ENCODE measurements at regions not wholly inside any gene's neighbourhood (a gene's known extent, or its start where the extent isn't known, plus 50 kb on each side); places are given as distances from the start of the nearest gene placed in this dataset.

DNA sequence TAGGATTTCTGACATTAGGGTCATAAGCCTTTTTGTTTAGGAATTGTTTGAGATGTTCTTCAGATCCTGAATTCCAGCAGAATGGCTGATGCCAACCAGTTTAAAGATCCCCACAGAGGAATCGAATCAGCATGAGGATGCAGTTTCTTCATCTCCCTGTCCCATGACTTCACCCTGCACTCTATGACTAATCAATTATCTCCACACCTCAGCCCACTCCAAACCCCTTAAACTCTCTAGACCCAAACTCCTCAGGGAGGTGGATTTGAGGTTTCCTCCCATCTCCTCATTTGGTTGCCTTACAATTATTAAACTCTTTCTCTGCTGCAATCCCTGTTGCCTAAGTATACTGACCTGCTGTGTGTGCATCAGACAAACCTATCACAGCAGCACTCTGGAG lies 86.5 kb upstream of the CRY1 start:
- no peak overlapping the region for H3K27ac ChIP-seq (ENCODE audit: insufficient read depth, low read depth, low read length)
- no peak overlapping the region for H2AFZ ChIP-seq (ENCODE audit: low read depth, low read length)
- DNase-seq (ENCODE audit: low read depth, low spot score), result no peak
- TF ChIP-seq CTCF (IDR thresholded peaks at IDR 0.05; ENCODE audit: extremely low read depth in 1 of 2, insufficient read depth in 1 of 2, low read depth in 1 of 2, low read length in 2 of 2), result no peak
- no peak for TF ChIP-seq JUN (IDR thresholded peaks at IDR 0.05; ENCODE audit: borderline replicate concordance, insufficient read depth, insufficient read length, low read depth)
- no peak for TF ChIP-seq EZH2 (IDR thresholded peaks at IDR 0.05; ENCODE audit: borderline replicate concordance, low read depth, low read length, severe bottlenecking)
- no peak for TF ChIP-seq POLR2AphosphoS5 (IDR thresholded peaks at IDR 0.05; ENCODE audit: insufficient read depth, low read depth, low read length)
- no peak for TF ChIP-seq MYC (IDR thresholded peaks at IDR 0.05; ENCODE audit: low read depth, low read length)
- no peak for TF ChIP-seq MAX (IDR thresholded peaks at IDR 0.05; ENCODE audit: insufficient read depth, insufficient read length)
- FAIRE-seq, result no peak
- no peaks in the 10 kb centered on the region for H4K20me1 ChIP-seq (replicated peaks; ENCODE audit: control insufficient read depth, extremely low read depth, insufficient read depth, low read length)
- no peaks in the 10 kb centered on the region for H3K79me2 ChIP-seq (ENCODE audit: control insufficient read depth, insufficient read depth, low read length)
- H3K9me3 ChIP-seq (replicated peaks; ENCODE audit: control insufficient read depth, insufficient read depth, low read length), result no peaks in the 10 kb centered on the region
- no peak overlapping the region for H3K4me3 ChIP-seq (replicated peaks in 1 of 3; ENCODE audit: insufficient read depth in 1 of 3, low read depth in 1 of 3, low read length in 3 of 3)
- no TSS peak for BruUV-seq (replicated peaks)
- ChIA-PET POLR2A (no interaction called here), CTCF (no interaction called here)
- no peak overlapping the region for H3K9ac ChIP-seq (replicated peaks; ENCODE audit: extremely low read depth, insufficient read depth, low read length)
- dilution Hi-C loops (cut with MboI; ENCODE audit: extremely low pct_ligation_motif_present, low sequenced_read_pairs), result no loop called here
- H3K4me1 ChIP-seq (ENCODE audit: control insufficient read depth, extremely low read depth, insufficient read depth, low read length), result no peaks in the 10 kb centered on the region
- no peaks in the 10 kb centered on the region for H3K9me1 ChIP-seq (replicated peaks; ENCODE audit: control insufficient read depth, extremely low read depth, insufficient read depth, low read length)
- no peak overlapping the region for H3K4me2 ChIP-seq (ENCODE audit: insufficient read depth, low read length)
- no peaks in the 10 kb centered on the region for H3K36me3 ChIP-seq (ENCODE audit: control insufficient read depth in 2 of 2, extremely low read depth in 1 of 2, insufficient read depth in 2 of 2, low read length in 2 of 2)
- no peaks in the 10 kb centered on the region for H3K27me3 ChIP-seq (ENCODE audit: control insufficient read depth in 2 of 2, insufficient read depth in 2 of 2, low read length in 2 of 2)
- intact Hi-C loops (cut with micrococcal nuclease), result no loop called here

- no peaks in the 10 kb centered on the region for H3K36me3 ChIP-seq (ENCODE audit: control insufficient read depth in 2 of 2, extremely low read depth in 1 of 2, insufficient read depth in 2 of 2, low read length in 2 of 2)
- no TSS peak for BruUV-seq (replicated peaks)
- dilution Hi-C loops (cut with MboI; ENCODE audit: extremely low pct_ligation_motif_present, low sequenced_read_pairs) (no loop called here), intact Hi-C loops (cut with micrococcal nuclease) (no loop called here)
- H3K9ac ChIP-seq (replicated peaks; ENCODE audit: extremely low read depth, insufficient read depth, low read length), result no peak overlapping the region
- no peak overlapping the region for H3K4me3 ChIP-seq (replicated peaks in 1 of 3; ENCODE audit: insufficient read depth in 1 of 3, low read depth in 1 of 3, low read length in 3 of 3)
- TF ChIP-seq CTCF (IDR thresholded peaks at IDR 0.05; ENCODE audit: extremely low read depth in 1 of 2, insufficient read depth in 1 of 2, low read depth in 1 of 2, low read length in 2 of 2) (no peak), GATA2 (IDR thresholded peaks at IDR 0.05; ENCODE audit: insufficient read depth, insufficient read length, low read depth, low read length) (no peak), POLR2A (IDR thresholded peaks at IDR 0.05; ENCODE audit: low read depth, low read length) (no peak), MYC (IDR thresholded peaks at IDR 0.05; ENCODE audit: low read depth, low read length) (no peak), EZH2 (IDR thresholded peaks at IDR 0.05; ENCODE audit: borderline replicate concordance, low read depth, low read length, severe bottlenecking) (no peak), FOS (IDR thresholded peaks at IDR 0.05; ENCODE audit: borderline replicate concordance, insufficient read depth, low read length) (no peak), POLR2AphosphoS5 (IDR thresholded peaks at IDR 0.05; ENCODE audit: insufficient read depth, low read depth, low read length) (no peak), MAX (IDR thresholded peaks at IDR 0.05; ENCODE audit: insufficient read depth, insufficient read length) (no peak), JUN (IDR thresholded peaks at IDR 0.05; ENCODE audit: borderline replicate concordance, insufficient read depth, insufficient read length, low read depth) (no peak)
- no peaks in the 10 kb centered on the region for H3K4me1 ChIP-seq (ENCODE audit: control insufficient read depth, extremely low read depth, insufficient read depth, low read length)
- no peaks in the 10 kb centered on the region for H3K79me2 ChIP-seq (ENCODE audit: control insufficient read depth, insufficient read depth, low read length)
- POLR2A ChIA-PET, result no interaction called here
- H3K27ac ChIP-seq (ENCODE audit: insufficient read depth, low read depth, low read length), result no peak overlapping the region
- no peak overlapping the region for H3K4me2 ChIP-seq (ENCODE audit: insufficient read depth, low read length)
- CTCF ChIA-PET, result no interaction called here
- no peaks in the 10 kb centered on the region for H3K9me3 ChIP-seq (replicated peaks; ENCODE audit: control insufficient read depth, insufficient read depth, low read length)
- H4K20me1 ChIP-seq (replicated peaks; ENCODE audit: control insufficient read depth, extremely low read depth, insufficient read depth, low read length), result no peaks in the 10 kb centered on the region
- H3K9me1 ChIP-seq (replicated peaks; ENCODE audit: control insufficient read depth, extremely low read depth, insufficient read depth, low read length), result no peaks in the 10 kb centered on the region
- H3K27me3 ChIP-seq (ENCODE audit: control insufficient read depth in 2 of 2, insufficient read depth in 2 of 2, low read length in 2 of 2), result no peaks in the 10 kb centered on the region
- DNase-seq (ENCODE audit: low read depth, low spot score) (no peak), FAIRE-seq (no peak)
- no peak overlapping the region for H2AFZ ChIP-seq (ENCODE audit: low read depth, low read length)
Observed at GRCh38 chr12:107180272-107180671, 86.9 kb upstream of the CRY1 start.
